OCI-LY3 (cell line): ENCODE measurements at regions not wholly inside any gene's neighbourhood (a gene's known extent, or its start where the extent isn't known, plus 50 kb on each side); places are given as distances from the start of the nearest gene placed in this dataset.

Experiments used
- H2AFZ ChIP-seq: fragments of 200-600, 300-600 bp; shearing (Covaris generic); 2 replicates; pipeline ENCODE4 v1.6.0; 2014; ENCODE audit warnings: antibody characterized with exemption, low read depth, low read length
- H3K27ac ChIP-seq: fragments of 200-600, 300-600 bp; sonication (generic); 2 replicates; pipeline ENCODE4 v1.5.1; 2014; ENCODE audit warnings: mild to moderate bottlenecking, low read length, moderate library complexity, mixed read lengths
- H3K27me3 ChIP-seq: fragments of 200-600, 300-600 bp; sonication (generic); 2 replicates; pipeline ENCODE4 v1.6.1; 2014; ENCODE audit warnings: low read depth, low read length, mixed read lengths
- H3K36me3 ChIP-seq: fragments of 200-600, 300-600 bp; sonication (generic); replicated peaks from 2 replicates; pipeline ENCODE3; 2014; ENCODE audit warnings: low read depth, low read length, mixed read lengths
- H3K4me1 ChIP-seq: fragments of 300-600, 200-600 bp; sonication (generic); 2 replicates; pipeline ENCODE4 v1.6.1; 2014; ENCODE audit warnings: low read length, mixed read lengths
- H3K4me2 ChIP-seq: fragments of 200-600, 300-600 bp; sonication (generic); 2 replicates; pipeline ENCODE4 v1.6.1; 2014; ENCODE audit warnings: low read length, mixed read lengths
- H3K4me3 ChIP-seq: fragments of 300-600, 200-600 bp; sonication (generic); 2 replicates; pipeline ENCODE4 v1.5.1; 2014; ENCODE audit warnings: antibody characterized with exemption, mild to moderate bottlenecking, low read length, moderate library complexity
- H3K79me2 ChIP-seq: fragments of 300-600, 200-600 bp; shearing (Covaris generic); 2 replicates; pipeline ENCODE4 v1.6.1; 2014; ENCODE audit warnings: mild to moderate bottlenecking, low read length, mixed read lengths
- H3K9ac ChIP-seq: fragments of 300-600, 200-600 bp; shearing (Covaris generic); 2 replicates; pipeline ENCODE4 v1.6.0; 2014; ENCODE audit warnings: mild to moderate bottlenecking, low read length, moderate library complexity
- H3K9me3 ChIP-seq: fragments of 200-600, 300-600 bp; shearing (Covaris generic); 2 replicates; pipeline ENCODE4 v1.6.1; 2014; ENCODE audit warnings: low read length, mixed read lengths; ENCODE audit not compliant: insufficient read depth
- H4K20me1 ChIP-seq: fragments of 200-600, 300-600 bp; sonication (generic); 2 replicates; pipeline ENCODE4 v1.6.1; 2016; ENCODE audit warnings: low read length, mixed read lengths; ENCODE audit not compliant: insufficient read depth
- CTCF ChIP-seq: fragments of 200-600, 300-600 bp; sonication (generic); IDR thresholded peaks from 2 replicates; pipeline ENCODE4 v1.5.1; 2014; ENCODE audit warnings: antibody characterized with exemption, low read length, low read depth
- EZH2phosphoT487 ChIP-seq: fragments of 200-600 bp; shearing (Covaris generic); IDR thresholded peaks from 2 replicates; pipeline ENCODE4 v1.6.1; 2018; ENCODE audit warnings: antibody characterized with exemption, mixed run types, low read depth

GRCh38 chr7:115758025-115758424, 272.5 kb downstream of the TFEC start:
- Histone ChIP-seq H3K4me2 (no peak overlapping the region), H3K79me2 (no peaks in the 10 kb centered on the region), H3K27me3 (no peaks in the 10 kb centered on the region), H4K20me1 (no peaks in the 10 kb centered on the region), H3K4me3 (no peak overlapping the region), H3K9me3 (no peaks in the 10 kb centered on the region), H3K9ac (no peak overlapping the region), H3K27ac (no peak overlapping the region), H3K4me1 (no peaks in the 10 kb centered on the region), H2AFZ (no peak overlapping the region), H3K36me3 (no peaks in the 10 kb centered on the region)
- TF ChIP-seq EZH2phosphoT487: no peak
- no peak for TF ChIP-seq CTCF

- Histone ChIP-seq H3K79me2 (no peaks in the 10 kb centered on the region), H3K4me1 (no peaks in the 10 kb centered on the region), H3K4me2 (no peak overlapping the region), H3K9me3 (no peaks in the 10 kb centered on the region), H3K4me3 (no peak overlapping the region), H3K27me3 (no peaks in the 10 kb centered on the region), H3K27ac (no peak overlapping the region), H3K9ac (no peak overlapping the region), H3K36me3 (no peaks in the 10 kb centered on the region), H2AFZ (no peak overlapping the region), H4K20me1 (no peaks in the 10 kb centered on the region)
- no peak for TF ChIP-seq EZH2phosphoT487
- TF ChIP-seq CTCF: no peak
Observed at GRCh38 chr7:115754226-115754625, 276.3 kb downstream of the TFEC start.

GRCh38 chr7:115749924-115750323, 280.6 kb downstream of the TFEC start:
- H3K4me2 ChIP-seq: no peak overlapping the region
- no peak overlapping the region for H2AFZ ChIP-seq
- H3K9ac ChIP-seq: no peak overlapping the region
- TF ChIP-seq EZH2phosphoT487: no peak
- no peak for TF ChIP-seq CTCF
- H3K27me3 ChIP-seq: no peaks in the 10 kb centered on the region
- no peaks in the 10 kb centered on the region for H3K79me2 ChIP-seq
- H3K4me1 ChIP-seq: peaks cover 10% of the 10 kb centered on the region
- H3K4me3 ChIP-seq: no peak overlapping the region
- no peaks in the 10 kb centered on the region for H3K36me3 ChIP-seq
- no peaks in the 10 kb centered on the region for H4K20me1 ChIP-seq
- H3K9me3 ChIP-seq: no peaks in the 10 kb centered on the region
- H3K27ac ChIP-seq: no peak overlapping the region

GRCh38 chr7:115748123-115748738, 282.3 kb downstream of the TFEC start:
- Histone ChIP-seq H3K9ac (no peak overlapping the region), H4K20me1 (no peaks in the 10 kb centered on the region), H3K27ac (no peak overlapping the region), H3K79me2 (no peaks in the 10 kb centered on the region), H3K4me2 (no peak overlapping the region), H3K9me3 (no peaks in the 10 kb centered on the region), H2AFZ (no peak overlapping the region), H3K27me3 (no peaks in the 10 kb centered on the region), H3K4me3 (no peak overlapping the region), H3K4me1 (peaks cover 10% of the 10 kb centered on the region), H3K36me3 (no peaks in the 10 kb centered on the region)
- TF ChIP-seq EZH2phosphoT487 (no peak), CTCF (peak; percentile 76)
